VCaP (cell line): ENCODE measurements at regions not wholly inside any gene's neighbourhood (a gene's known extent, or its start where the extent isn't known, plus 50 kb on each side); places are given as distances from the start of the nearest gene placed in this dataset.

Experiments used
- H3K27ac ChIP-seq: fragments of 450-650 bp; 2 replicates; pipeline ENCODE4 v1.5.1; 2017
- TF ChIP-seq, protein P1 (sequence below): fragments of 450-650 bp; conservative IDR thresholded peaks from 2 replicates; pipeline ENCODE4 v1.5.1; 2017; ENCODE audit warnings: mild to moderate bottlenecking, moderate library complexity

DNA sequence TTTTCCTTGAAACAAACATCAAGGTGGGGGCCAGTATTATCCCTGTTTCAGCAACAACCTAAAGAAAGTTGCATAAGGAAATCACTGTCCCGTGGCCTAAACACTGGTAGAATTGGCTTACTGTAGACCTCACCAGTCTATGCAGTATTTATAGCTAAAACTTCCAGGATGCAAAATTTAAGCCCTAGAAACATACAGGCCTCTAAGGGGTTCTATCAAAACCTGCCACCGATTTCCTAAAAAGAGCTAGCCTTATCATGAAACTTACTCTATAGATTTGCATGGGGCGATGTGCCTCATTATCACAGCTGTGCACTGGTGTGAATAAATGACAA, 84.3 kb upstream of the FOXQ1 start:
- TF ChIP-seq, protein P1, sequence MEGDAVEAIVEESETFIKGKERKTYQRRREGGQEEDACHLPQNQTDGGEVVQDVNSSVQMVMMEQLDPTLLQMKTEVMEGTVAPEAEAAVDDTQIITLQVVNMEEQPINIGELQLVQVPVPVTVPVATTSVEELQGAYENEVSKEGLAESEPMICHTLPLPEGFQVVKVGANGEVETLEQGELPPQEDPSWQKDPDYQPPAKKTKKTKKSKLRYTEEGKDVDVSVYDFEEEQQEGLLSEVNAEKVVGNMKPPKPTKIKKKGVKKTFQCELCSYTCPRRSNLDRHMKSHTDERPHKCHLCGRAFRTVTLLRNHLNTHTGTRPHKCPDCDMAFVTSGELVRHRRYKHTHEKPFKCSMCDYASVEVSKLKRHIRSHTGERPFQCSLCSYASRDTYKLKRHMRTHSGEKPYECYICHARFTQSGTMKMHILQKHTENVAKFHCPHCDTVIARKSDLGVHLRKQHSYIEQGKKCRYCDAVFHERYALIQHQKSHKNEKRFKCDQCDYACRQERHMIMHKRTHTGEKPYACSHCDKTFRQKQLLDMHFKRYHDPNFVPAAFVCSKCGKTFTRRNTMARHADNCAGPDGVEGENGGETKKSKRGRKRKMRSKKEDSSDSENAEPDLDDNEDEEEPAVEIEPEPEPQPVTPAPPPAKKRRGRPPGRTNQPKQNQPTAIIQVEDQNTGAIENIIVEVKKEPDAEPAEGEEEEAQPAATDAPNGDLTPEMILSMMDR, result no peak
- H3K27ac ChIP-seq, result no peak overlapping the region

DNA sequence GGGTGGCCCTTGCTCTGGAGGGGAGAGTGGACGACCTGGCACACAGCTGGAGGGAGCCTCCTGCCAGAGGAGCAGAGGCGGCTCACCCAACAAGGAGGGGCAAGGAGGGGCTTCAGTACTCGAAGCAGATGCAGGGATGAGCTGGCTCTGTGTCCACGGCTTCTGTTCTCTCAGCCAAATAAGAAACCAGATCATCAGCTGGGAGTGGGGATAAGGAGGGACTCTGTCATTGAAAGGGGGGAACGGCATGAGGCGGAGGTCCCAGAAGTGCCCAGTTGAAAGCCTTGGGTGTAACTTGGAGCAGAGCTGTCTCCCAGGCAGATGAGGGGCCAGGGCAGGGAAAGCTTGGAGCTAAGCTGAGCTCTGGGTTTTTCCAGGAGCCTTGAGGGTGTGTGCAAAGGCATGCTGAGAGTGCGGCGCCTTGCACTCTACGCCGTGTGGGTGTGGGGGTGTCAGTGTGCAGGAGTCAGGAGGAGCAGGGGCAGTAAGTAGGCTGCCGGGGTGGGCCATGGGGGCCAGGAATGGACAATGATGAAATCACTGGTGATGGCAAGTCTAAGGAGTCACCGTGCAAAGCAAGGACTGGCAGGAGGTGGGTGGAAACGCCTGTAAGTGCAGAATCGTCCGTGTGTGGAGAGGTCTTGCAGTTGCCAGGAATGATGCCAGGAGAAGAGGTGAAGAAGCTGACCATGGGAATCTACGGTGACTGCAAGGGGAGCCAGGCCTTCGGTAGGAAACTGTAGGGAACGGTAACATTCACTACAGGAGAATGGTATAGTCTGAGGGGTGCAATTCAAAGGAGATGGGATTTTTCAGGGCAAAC, 85.4 kb upstream of the FOXQ1 start:
- TF ChIP-seq, protein P1, result no peak
- H3K27ac ChIP-seq, result no peak overlapping the region

DNA sequence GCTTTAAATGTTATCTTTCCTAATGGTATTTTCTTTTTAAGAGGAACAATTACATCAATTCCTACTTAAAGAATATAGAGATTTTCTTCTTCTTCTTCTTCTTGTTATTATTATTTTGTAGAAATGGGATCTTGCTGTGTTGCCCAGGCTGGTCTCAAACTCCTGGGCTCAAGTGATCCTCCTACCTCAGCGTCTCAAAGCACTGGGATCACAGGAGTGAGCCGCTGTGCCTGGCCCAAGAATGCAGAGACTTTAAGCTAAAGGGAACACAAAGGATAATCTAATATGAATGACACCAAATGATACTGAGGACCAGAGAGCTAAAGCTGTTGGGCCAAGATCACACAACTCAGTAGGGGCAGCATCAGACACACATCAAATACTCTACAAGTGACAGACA, 87.4 kb upstream of the FOXQ1 start:
- TF ChIP-seq, protein P1, result no peak
- no peak overlapping the region for H3K27ac ChIP-seq

DNA sequence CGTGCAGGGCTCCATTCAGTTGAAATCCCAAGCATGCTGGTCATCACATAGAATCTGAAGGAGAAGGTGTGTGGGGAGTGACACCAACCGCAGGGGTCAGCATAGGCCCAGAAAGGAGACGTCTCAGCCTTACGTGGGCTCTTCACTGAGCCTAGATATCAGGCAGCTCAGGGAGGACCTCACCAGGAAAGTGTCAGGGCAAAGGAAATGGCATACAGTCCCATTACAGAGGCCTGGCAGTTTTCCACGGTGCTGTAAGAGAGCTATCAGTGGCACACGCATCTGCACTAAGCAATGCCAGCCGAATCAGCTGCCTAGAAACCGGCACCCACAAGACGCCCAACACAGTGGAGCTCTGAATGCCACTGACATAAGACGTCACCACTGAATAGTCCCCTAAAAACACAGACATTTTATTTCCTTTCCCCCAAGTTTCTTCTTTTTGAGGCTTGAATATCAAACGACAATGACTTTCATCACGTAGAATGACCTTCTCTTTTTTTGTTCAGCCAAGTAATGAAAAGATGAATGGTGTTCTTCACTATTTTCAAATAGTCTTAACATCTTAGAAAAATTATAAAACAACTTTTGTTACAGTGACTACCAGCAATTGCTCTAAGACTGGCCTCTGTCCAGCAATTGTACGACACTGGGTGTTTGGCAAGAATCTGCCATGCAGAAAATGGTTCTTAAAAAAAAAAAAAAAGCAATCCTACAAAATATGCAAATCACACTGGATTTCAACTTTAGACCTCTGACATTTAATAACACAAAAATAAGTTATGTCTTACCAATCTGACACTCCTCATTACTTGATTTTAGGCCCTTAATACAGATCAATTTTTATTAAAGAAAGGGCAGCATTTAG, 88.9 kb upstream of the FOXQ1 start:
- no peak overlapping the region for H3K27ac ChIP-seq
- TF ChIP-seq, protein P1, result no peak

DNA sequence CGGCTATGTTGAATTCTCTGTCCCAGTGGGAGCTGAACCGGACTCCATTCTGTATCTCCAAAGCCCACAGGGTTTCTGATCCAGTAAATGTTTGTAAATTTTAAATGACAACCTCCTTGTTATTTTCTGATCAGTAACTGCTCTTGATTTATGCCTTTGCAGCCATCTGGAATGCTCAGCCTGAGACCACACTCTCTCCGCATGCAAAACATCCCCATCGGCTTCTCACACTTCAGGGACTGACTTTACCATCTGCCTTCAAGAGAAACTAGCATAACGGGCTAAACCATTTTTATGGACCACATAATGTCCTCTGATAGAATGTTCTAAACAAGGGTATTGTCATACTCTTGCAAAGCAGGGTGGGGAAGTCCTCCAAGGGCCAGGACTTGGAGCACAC, 94.5 kb upstream of the FOXQ1 start:
- H3K27ac ChIP-seq, result no peak overlapping the region
- TF ChIP-seq, protein P1, result no peak

DNA sequence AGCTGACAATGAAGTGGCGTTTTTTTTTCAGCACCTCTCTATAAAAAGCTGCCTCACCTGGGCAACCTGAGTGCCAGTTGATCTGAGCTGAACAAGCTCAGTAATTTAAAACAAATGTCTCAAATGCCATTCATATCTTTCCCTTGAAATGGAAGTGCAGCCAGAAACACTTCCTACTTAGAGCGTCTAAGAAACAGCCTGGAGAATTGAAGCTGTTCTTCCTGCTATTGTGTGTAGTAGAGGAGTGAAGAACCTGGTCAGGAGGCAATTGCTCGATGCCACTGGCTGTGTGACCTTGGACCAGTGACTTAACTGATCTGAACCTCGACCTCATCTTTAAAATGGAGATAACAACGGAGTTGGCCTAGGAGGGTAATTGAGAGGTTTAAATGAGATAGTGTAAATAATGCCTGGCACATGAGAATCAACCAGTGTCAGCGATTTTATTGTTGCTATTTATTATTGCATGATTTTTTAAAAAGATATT, 95.4 kb upstream of the FOXQ1 start:
- TF ChIP-seq, protein P1, result no peak
- no peak overlapping the region for H3K27ac ChIP-seq

DNA sequence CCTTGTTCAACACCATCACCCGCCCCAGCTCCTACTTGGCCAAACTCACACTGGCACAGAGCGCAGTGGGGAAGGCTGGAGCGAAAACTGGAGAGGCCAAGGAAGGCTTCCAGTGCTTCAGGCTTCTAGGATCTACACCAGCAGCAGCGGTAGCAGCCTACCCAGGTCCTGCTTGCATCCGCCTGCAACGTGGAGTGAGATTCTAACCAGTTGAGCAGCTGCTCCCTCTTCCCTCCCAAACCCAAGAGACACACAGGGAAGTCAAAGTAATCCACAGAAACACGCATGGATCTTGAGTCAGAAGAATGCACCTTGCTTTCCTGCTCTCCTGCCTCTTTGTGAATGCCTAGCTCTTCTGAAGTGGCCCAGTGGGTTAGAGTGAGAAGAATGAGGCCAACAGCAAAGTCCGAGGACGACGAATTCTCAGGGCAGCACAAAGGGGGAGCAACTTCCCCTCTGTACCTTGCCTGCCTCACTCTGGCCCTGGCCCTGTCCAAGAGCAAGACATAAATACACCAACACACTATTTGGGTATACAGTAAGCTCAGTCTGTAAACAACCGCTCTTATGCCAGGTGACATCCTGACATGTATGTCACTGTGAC, 95.9 kb upstream of the FOXQ1 start:
- TF ChIP-seq, protein P1, result no peak
- no peak overlapping the region for H3K27ac ChIP-seq
